ENCODE measurements at regions not wholly inside any gene's neighbourhood (a gene's known extent, or its start where the extent isn't known, plus 50 kb on each side); places are given as distances from the start of the nearest gene placed in this dataset.

- Histone ChIP-seq H2AK5ac (ENCODE audit: low read length) (no peak overlapping the region), H4K91ac (ENCODE audit: low read depth, low read length) (no peak overlapping the region), H2BK12ac (ENCODE audit: low read length) (no peak overlapping the region), H3K23ac (ENCODE audit: low read length) (no peak overlapping the region), H3K9me3 (ENCODE audit: insufficient read depth, low read depth, low read length) (no peaks in the 10 kb centered on the region), H3K4ac (ENCODE audit: low read depth, low read length) (no peak overlapping the region), H3K4me3 (ENCODE audit: low read depth, low read length) (no peak overlapping the region), H3K27ac (ENCODE audit: low read depth, low read length) (no peak overlapping the region), H3K9ac (ENCODE audit: low read length) (no peak overlapping the region), H2BK120ac (ENCODE audit: insufficient read depth, low read length, poor library complexity) (no peak overlapping the region), H3K14ac (ENCODE audit: low read length) (no peak overlapping the region), H3K79me1 (ENCODE audit: low read length) (no peaks in the 10 kb centered on the region), H3K36me3 (ENCODE audit: control insufficient read depth in 1 of 2, insufficient read depth in 2 of 2, low read length in 2 of 2) (no peaks in the 10 kb centered on the region), H2AFZ (ENCODE audit: insufficient read depth, low read length, poor library complexity) (no peak overlapping the region), H3K27me3 (ENCODE audit: insufficient read depth, low read length) (peaks cover 15% of the 10 kb centered on the region), H4K12ac (ENCODE audit: low read depth, low read length) (no peak overlapping the region), H3K18ac (ENCODE audit: low read length) (no peak overlapping the region), H3K79me2 (ENCODE audit: control insufficient read depth, insufficient read depth, low read length, poor library complexity) (no peaks in the 10 kb centered on the region), H2BK5ac (ENCODE audit: low read depth, low read length, poor library complexity) (no peak overlapping the region), H3K4me2 (ENCODE audit: low read length) (no peak overlapping the region), H4K8ac (ENCODE audit: low read depth, low read length) (no peak overlapping the region), H3K4me1 (ENCODE audit: control insufficient read depth in 1 of 2, insufficient read depth in 2 of 2, low read length in 2 of 2) (peaks cover 0 to 3% of the 10 kb centered on the region in 2 experiments)
- WGBS (ENCODE audit: extremely low coverage, insufficient coverage, insufficient read length): no CpG with 5 or more reads among the region's 9 CpGs
- DNase-seq: no peak
These were observed 171.0 kb downstream of the GPX5 start for GRCh38 chr6:28696682-28697081.

DNA sequence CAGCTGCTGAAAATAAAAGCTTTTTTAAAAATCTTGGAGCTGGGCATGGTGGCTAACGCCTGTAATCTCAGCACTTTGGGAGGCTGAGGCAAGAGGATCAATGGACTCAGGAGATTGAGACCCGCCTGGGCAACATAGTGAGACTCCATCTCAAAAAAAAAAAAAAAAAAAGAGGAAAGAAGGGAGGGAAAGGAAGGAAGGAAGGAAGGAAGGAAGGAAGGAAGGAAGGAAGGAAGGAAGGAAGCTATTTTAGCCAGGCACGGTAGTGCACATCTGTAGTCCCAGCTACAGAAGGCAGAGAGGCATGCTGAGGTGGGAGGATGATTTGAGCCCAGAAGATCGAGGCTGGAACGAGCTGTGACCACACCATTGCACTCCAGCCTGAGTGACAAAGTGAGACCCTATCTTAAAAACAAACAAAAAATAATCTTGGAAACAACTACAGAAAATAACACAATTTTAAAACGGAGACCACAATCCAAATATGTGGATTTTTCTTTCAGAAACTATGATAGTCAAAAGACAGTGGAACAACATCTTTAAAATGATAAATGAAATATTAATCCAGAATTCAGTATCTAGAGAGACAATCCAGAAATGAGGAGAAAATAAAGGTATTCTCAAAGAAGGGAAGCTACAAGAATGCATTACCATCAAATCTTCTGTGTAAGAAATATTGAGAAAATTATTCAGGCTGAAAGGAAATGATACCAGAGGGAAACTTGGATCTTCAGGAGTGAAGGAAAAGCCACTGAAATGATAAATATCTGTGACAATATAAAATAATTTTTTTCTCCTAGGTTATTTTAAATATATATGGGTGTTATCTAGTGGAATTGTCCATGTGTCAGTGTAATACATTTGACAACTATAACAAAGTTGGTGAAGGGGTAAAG is 182.0 kb downstream of the GPX5 start:
- Histone ChIP-seq H4K8ac (ENCODE audit: low read depth, low read length) (no peak overlapping the region), H3K4me3 (ENCODE audit: low read depth, low read length) (no peak overlapping the region), H2BK12ac (ENCODE audit: low read length) (no peak overlapping the region), H3K9ac (ENCODE audit: low read length) (no peak overlapping the region), H3K79me2 (ENCODE audit: control insufficient read depth, insufficient read depth, low read length, poor library complexity) (no peaks in the 10 kb centered on the region), H2AFZ (ENCODE audit: insufficient read depth, low read length, poor library complexity) (no peak overlapping the region), H2BK5ac (ENCODE audit: low read depth, low read length, poor library complexity) (no peak overlapping the region), H3K27me3 (ENCODE audit: insufficient read depth, low read length) (no peaks in the 10 kb centered on the region), H4K91ac (ENCODE audit: low read depth, low read length) (no peak overlapping the region), H3K18ac (ENCODE audit: low read length) (no peak overlapping the region), H3K14ac (ENCODE audit: low read length) (no peak overlapping the region), H2BK120ac (ENCODE audit: insufficient read depth, low read length, poor library complexity) (no peak overlapping the region), H3K27ac (ENCODE audit: low read depth, low read length) (no peak overlapping the region), H3K36me3 (ENCODE audit: control insufficient read depth in 1 of 2, insufficient read depth in 2 of 2, low read length in 2 of 2) (no peaks in the 10 kb centered on the region), H3K4me2 (ENCODE audit: low read length) (no peak overlapping the region), H4K12ac (ENCODE audit: low read depth, low read length) (no peak overlapping the region), H3K23ac (ENCODE audit: low read length) (no peak overlapping the region), H3K9me3 (ENCODE audit: insufficient read depth, low read depth, low read length) (peaks cover 2% of the 10 kb centered on the region), H3K79me1 (ENCODE audit: low read length) (no peaks in the 10 kb centered on the region), H2AK5ac (ENCODE audit: low read length) (no peak overlapping the region), H3K4me1 (ENCODE audit: control insufficient read depth in 1 of 2, insufficient read depth in 2 of 2, low read length in 2 of 2) (peaks cover 0 to 2% of the 10 kb centered on the region in 2 experiments), H3K4ac (ENCODE audit: low read depth, low read length) (no peak overlapping the region)
- DNase-seq: no peak
- no CpG with 5 or more reads among the region's 6 CpGs for WGBS (ENCODE audit: extremely low coverage, insufficient coverage, insufficient read length)

DNA sequence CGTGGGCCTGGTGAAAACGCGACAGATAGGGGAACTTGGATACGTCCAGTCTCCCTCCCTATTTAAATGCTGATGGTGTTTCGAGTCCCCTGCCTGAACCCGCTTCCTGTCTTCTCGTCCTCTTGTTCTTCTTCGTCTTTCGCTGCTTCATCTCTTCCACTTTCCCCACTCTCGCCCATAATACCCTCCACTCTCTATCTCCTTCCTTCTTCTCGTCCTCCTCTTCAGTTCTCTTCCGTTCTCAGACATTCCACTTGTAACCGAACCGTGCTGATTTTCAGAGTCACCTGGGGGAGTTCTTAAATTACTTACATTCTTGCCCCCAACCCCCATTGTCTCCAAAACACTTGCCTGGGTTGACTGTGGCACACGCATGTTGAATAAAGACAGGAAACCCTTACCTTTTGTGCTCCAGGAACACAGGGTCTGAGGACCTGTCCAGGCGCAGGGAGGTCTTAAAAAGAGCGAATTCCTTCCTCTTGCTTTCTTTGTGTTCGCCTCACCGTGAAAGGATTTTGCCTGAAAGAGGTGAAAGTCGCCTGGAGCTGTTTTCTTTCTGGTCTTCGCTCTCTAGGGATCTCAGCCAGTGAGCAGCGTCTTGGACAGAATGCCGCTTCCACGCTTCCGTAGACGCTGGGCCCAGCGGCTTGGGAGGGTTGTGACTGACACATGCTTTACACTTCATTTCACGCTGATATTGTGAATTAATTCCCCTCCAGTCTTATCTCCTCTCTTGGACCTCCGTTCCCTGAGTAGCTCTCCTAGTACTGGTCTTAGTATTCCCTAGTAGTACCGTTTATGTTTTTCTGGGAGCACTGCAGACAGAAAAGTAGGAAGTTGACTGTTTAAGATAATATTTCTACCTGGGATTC is 184.0 kb downstream of the GPX5 start:
- no peak overlapping the region for H3K27ac ChIP-seq (ENCODE audit: low read depth, low read length)
- WGBS (ENCODE audit: extremely low coverage, insufficient coverage, insufficient read length): 100% methylated on average over 2 of the region's 30 CpGs

GRCh38 chr6:28710466-28711191 is 184.9 kb downstream of the GPX5 start:
- H4K8ac ChIP-seq (ENCODE audit: low read depth, low read length): no peak overlapping the region
- no peaks in the 10 kb centered on the region for H3K79me1 ChIP-seq (ENCODE audit: low read length)
- no peaks in the 10 kb centered on the region for H3K79me2 ChIP-seq (ENCODE audit: control insufficient read depth, insufficient read depth, low read length, poor library complexity)
- H3K23ac ChIP-seq (ENCODE audit: low read length): no peak overlapping the region
- no peak overlapping the region for H3K4me3 ChIP-seq (ENCODE audit: low read depth, low read length)
- H3K27ac ChIP-seq (ENCODE audit: low read depth, low read length): no peak overlapping the region
- peaks cover 2% of the 10 kb centered on the region for H3K9me3 ChIP-seq (ENCODE audit: insufficient read depth, low read depth, low read length)
- no peak overlapping the region for H3K4ac ChIP-seq (ENCODE audit: low read depth, low read length)
- H3K4me1 ChIP-seq (ENCODE audit: control insufficient read depth in 1 of 2, insufficient read depth in 2 of 2, low read length in 2 of 2): peaks cover 0 to 2% of the 10 kb centered on the region in 2 experiments
- WGBS (ENCODE audit: extremely low coverage, insufficient coverage, insufficient read length): no CpG with 5 or more reads among the region's 16 CpGs
- no peak overlapping the region for H3K18ac ChIP-seq (ENCODE audit: low read length)
- H4K91ac ChIP-seq (ENCODE audit: low read depth, low read length): no peak overlapping the region
- DNase-seq: peak in 1 of 2 donors; percentile 5
- H2BK5ac ChIP-seq (ENCODE audit: low read depth, low read length, poor library complexity): no peak overlapping the region
- no peak overlapping the region for H2AFZ ChIP-seq (ENCODE audit: insufficient read depth, low read length, poor library complexity)
- H2BK12ac ChIP-seq (ENCODE audit: low read length): no peak overlapping the region
- no peak overlapping the region for H2BK120ac ChIP-seq (ENCODE audit: insufficient read depth, low read length, poor library complexity)
- H3K9ac ChIP-seq (ENCODE audit: low read length): no peak overlapping the region
- peak overlapping the region; percentile 90 for H3K4me2 ChIP-seq (ENCODE audit: low read length)
- H2AK5ac ChIP-seq (ENCODE audit: low read length): no peak overlapping the region
- H3K36me3 ChIP-seq (ENCODE audit: control insufficient read depth in 1 of 2, insufficient read depth in 2 of 2, low read length in 2 of 2): no peaks in the 10 kb centered on the region
- H3K27me3 ChIP-seq (ENCODE audit: insufficient read depth, low read length): no peaks in the 10 kb centered on the region
- no peak overlapping the region for H4K12ac ChIP-seq (ENCODE audit: low read depth, low read length)
- no peak overlapping the region for H3K14ac ChIP-seq (ENCODE audit: low read length)

More for the DNA sequence above, 184.0 kb downstream of the GPX5 start:
- Histone ChIP-seq H4K8ac (ENCODE audit: low read depth, low read length) (peak overlapping the region; percentile 26), H3K23ac (ENCODE audit: low read length) (no peak overlapping the region), H3K4me1 (ENCODE audit: control insufficient read depth in 1 of 2, insufficient read depth in 2 of 2, low read length in 2 of 2) (peaks cover 0 to 2% of the 10 kb centered on the region in 2 experiments), H2AFZ (ENCODE audit: insufficient read depth, low read length, poor library complexity) (peak overlapping the region; percentile 66), H2BK120ac (ENCODE audit: insufficient read depth, low read length, poor library complexity) (no peak overlapping the region), H4K91ac (ENCODE audit: low read depth, low read length) (no peak overlapping the region), H3K14ac (ENCODE audit: low read length) (no peak overlapping the region), H3K9ac (ENCODE audit: low read length) (peak overlapping the region; percentile 70), H3K36me3 (ENCODE audit: control insufficient read depth in 1 of 2, insufficient read depth in 2 of 2, low read length in 2 of 2) (no peaks in the 10 kb centered on the region), H3K4me3 (ENCODE audit: low read depth, low read length) (peak overlapping the region; percentile 71), H3K4ac (ENCODE audit: low read depth, low read length) (no peak overlapping the region), H3K4me2 (ENCODE audit: low read length) (peak overlapping the region; percentile 90), H2BK5ac (ENCODE audit: low read depth, low read length, poor library complexity) (no peak overlapping the region), H2AK5ac (ENCODE audit: low read length) (no peak overlapping the region), H3K18ac (ENCODE audit: low read length) (no peak overlapping the region), H4K12ac (ENCODE audit: low read depth, low read length) (no peak overlapping the region), H3K27me3 (ENCODE audit: insufficient read depth, low read length) (no peaks in the 10 kb centered on the region), H3K9me3 (ENCODE audit: insufficient read depth, low read depth, low read length) (peaks cover 2% of the 10 kb centered on the region), H3K79me2 (ENCODE audit: control insufficient read depth, insufficient read depth, low read length, poor library complexity) (no peaks in the 10 kb centered on the region), H2BK12ac (ENCODE audit: low read length) (no peak overlapping the region), H3K79me1 (ENCODE audit: low read length) (no peaks in the 10 kb centered on the region)
- peak; percentile 49 to 68 for DNase-seq
